ENCODE measurements at regions not wholly inside any gene's neighbourhood (a gene's known extent, or its start where the extent isn't known, plus 50 kb on each side); places are given as distances from the start of the nearest gene placed in this dataset.

DNA sequence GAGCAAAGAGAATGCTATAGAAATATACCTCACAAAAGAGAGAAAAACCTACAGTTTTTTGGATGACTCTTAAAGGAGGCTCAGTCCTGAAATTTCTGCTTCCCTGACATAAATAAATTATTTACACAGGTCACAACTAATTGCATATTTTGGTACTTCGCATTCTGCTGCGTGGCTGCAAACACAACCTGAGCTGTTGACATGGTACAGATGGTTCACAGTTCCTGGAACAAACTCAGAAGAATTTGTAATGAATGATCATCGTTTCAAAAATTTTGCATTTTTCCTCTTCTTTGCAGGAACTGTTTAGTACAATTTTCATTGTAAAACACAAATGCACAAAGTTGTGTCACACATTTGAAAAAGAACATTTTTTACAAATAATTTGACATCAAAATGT, 313.7 kb upstream of the SYT1 start:
- TF ChIP-seq, protein P1, sequence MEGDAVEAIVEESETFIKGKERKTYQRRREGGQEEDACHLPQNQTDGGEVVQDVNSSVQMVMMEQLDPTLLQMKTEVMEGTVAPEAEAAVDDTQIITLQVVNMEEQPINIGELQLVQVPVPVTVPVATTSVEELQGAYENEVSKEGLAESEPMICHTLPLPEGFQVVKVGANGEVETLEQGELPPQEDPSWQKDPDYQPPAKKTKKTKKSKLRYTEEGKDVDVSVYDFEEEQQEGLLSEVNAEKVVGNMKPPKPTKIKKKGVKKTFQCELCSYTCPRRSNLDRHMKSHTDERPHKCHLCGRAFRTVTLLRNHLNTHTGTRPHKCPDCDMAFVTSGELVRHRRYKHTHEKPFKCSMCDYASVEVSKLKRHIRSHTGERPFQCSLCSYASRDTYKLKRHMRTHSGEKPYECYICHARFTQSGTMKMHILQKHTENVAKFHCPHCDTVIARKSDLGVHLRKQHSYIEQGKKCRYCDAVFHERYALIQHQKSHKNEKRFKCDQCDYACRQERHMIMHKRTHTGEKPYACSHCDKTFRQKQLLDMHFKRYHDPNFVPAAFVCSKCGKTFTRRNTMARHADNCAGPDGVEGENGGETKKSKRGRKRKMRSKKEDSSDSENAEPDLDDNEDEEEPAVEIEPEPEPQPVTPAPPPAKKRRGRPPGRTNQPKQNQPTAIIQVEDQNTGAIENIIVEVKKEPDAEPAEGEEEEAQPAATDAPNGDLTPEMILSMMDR (IDR thresholded peaks at IDR 0.05; ENCODE audit: low read length) = no peak
- TF ChIP-seq EZH2 (optimal IDR thresholded peaks at IDR 0.05; ENCODE audit: low read depth, low read length) (no peak), EZH2phosphoT487 (IDR thresholded peaks at IDR 0.05; ENCODE audit: low read length) (no peak)
